Fibroblast of lung (primary cell): ENCODE measurements at regions not wholly inside any gene's neighbourhood (a gene's known extent, or its start where the extent isn't known, plus 50 kb on each side); places are given as distances from the start of the nearest gene placed in this dataset.
A peak's percentile ranks its signal among the peaks of the same experiment; 100 is the strongest.

Experiments
- DNase-seq, 2 donors: peaks; one replicate each; pipeline versions ENCODE4 v3.0.0 to v3.0.0-alpha.2; 2010; ENCODE audit warnings: low read depth in 2 of 2
- H2AFZ ChIP-seq: 2 replicates; pipeline ENCODE4 v1.5.1; 2012; ENCODE audit warnings: low read length, control low read depth, inconsistent platforms
- H3K27ac ChIP-seq: 2 replicates; pipeline ENCODE4 v1.5.1; 2011; ENCODE audit warnings: low read length, control low read depth; ENCODE audit not compliant: insufficient read depth
- H3K27me3 ChIP-seq: 2 replicates; pipeline ENCODE4 v1.5.1; 2011; ENCODE audit warnings: mild to moderate bottlenecking, low read length; ENCODE audit not compliant: control insufficient read depth, insufficient read depth
- H3K36me3 ChIP-seq: 2 replicates; pipeline ENCODE4 v1.5.1; 2011; ENCODE audit warnings: low read length; ENCODE audit not compliant: control insufficient read depth, insufficient read depth
- H3K4me1 ChIP-seq: 2 replicates; pipeline ENCODE4 v1.5.1; 2011; ENCODE audit warnings: low read length; ENCODE audit not compliant: control insufficient read depth, insufficient read depth; ENCODE audit errors: extremely low read depth
- H3K4me2 ChIP-seq: 2 replicates; pipeline ENCODE4 v1.5.1; 2011; ENCODE audit warnings: low read length, control low read depth; ENCODE audit not compliant: insufficient read depth; ENCODE audit errors: extremely low read depth
- H3K4me3 ChIP-seq, 4 experiments: fragments of 200-600 bp in 1 of 4; sonication (generic) in 1 of 4; replicated peaks in 1 of 4; 2 replicates each; pipeline ENCODE4 v1.5.1; 2011 to 2016; ENCODE audit warnings: low read length in 4 of 4, low read depth in 3 of 4, mild to moderate bottlenecking in 3 of 4, control low read depth in 2 of 4, inconsistent platforms in 1 of 4, mixed read lengths in 1 of 4; ENCODE audit not compliant: insufficient read depth in 1 of 4; ENCODE audit errors: control extremely low read depth in 1 of 4
- H3K79me2 ChIP-seq: 2 replicates; pipeline ENCODE4 v1.5.1; 2012; ENCODE audit warnings: mild to moderate bottlenecking, low read length, inconsistent platforms; ENCODE audit not compliant: control insufficient read depth, insufficient read depth
- H3K9ac ChIP-seq: 2 replicates; pipeline ENCODE4 v1.5.1; 2011; ENCODE audit warnings: mild to moderate bottlenecking, low read length, control low read depth; ENCODE audit not compliant: insufficient read depth
- H3K9me3 ChIP-seq: 2 replicates; pipeline ENCODE4 v1.5.1; 2012; ENCODE audit warnings: low read depth, low read length; ENCODE audit not compliant: control insufficient read depth, insufficient read depth
- H4K20me1 ChIP-seq: 2 replicates; pipeline ENCODE4 v1.5.1; 2011; ENCODE audit warnings: low read length; ENCODE audit not compliant: control insufficient read depth, insufficient read depth; ENCODE audit errors: extremely low read depth
- EZH2 ChIP-seq: IDR thresholded peaks from 2 replicates; pipeline ENCODE4 v1.5.1; 2012; ENCODE audit warnings: low read length, control low read depth, mild to moderate bottlenecking; ENCODE audit errors: missing control alignments
- TF ChIP-seq, protein P1 (sequence below), 2 donors: IDR thresholded peaks in 1 of 2; conservative IDR thresholded peaks in 1 of 2; 1 replicate in 1 of 2; 2 replicates in 1 of 2; pipeline ENCODE4 v1.5.1; 2011 to 2012; ENCODE audit warnings: low read length in 2 of 2, control low read depth in 1 of 2, inconsistent platforms in 1 of 2, low read depth in 1 of 2, mild to moderate bottlenecking in 1 of 2

DNA sequence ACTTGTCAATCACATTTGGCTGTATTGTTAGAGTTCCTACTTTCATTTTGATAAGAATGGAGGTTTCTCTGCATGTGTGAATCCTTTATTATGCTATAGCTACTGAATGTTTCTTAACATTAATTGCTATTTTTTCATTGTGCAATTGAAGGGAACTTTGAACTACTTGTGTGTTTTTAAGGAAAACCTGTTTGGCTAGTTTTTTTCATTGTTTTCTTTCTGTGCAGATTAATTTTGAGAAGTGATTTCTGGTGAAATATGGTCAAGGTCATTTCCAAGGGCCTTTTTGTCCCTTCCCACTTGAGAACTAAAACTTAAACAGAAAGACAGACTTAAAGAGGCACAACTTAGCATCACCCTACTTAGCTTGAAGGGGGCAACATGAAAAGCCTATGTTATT, 1309.2 kb upstream of the WWC1 start:
- Histone ChIP-seq H3K79me2 (no peaks in the 10 kb centered on the region), H3K4me1 (no peaks in the 10 kb centered on the region), H3K4me2 (no peak overlapping the region), H3K4me3 (peak overlapping the region in 1 of 4 experiments; percentile 6), H4K20me1 (no peaks in the 10 kb centered on the region), H3K27me3 (no peaks in the 10 kb centered on the region), H2AFZ (no peak overlapping the region), H3K9me3 (no peaks in the 10 kb centered on the region), H3K9ac (no peak overlapping the region), H3K36me3 (no peaks in the 10 kb centered on the region), H3K27ac (no peak overlapping the region)
- TF ChIP-seq, protein P1, sequence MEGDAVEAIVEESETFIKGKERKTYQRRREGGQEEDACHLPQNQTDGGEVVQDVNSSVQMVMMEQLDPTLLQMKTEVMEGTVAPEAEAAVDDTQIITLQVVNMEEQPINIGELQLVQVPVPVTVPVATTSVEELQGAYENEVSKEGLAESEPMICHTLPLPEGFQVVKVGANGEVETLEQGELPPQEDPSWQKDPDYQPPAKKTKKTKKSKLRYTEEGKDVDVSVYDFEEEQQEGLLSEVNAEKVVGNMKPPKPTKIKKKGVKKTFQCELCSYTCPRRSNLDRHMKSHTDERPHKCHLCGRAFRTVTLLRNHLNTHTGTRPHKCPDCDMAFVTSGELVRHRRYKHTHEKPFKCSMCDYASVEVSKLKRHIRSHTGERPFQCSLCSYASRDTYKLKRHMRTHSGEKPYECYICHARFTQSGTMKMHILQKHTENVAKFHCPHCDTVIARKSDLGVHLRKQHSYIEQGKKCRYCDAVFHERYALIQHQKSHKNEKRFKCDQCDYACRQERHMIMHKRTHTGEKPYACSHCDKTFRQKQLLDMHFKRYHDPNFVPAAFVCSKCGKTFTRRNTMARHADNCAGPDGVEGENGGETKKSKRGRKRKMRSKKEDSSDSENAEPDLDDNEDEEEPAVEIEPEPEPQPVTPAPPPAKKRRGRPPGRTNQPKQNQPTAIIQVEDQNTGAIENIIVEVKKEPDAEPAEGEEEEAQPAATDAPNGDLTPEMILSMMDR (conservative IDR thresholded peaks at IDR 0.05 in 1 of 2, IDR thresholded peaks at IDR 0.05 in 1 of 2; ENCODE audit: low read depth in 1 of 2, low read length in 2 of 2): no peak
- no peak for TF ChIP-seq EZH2
- DNase-seq: no peak

DNA sequence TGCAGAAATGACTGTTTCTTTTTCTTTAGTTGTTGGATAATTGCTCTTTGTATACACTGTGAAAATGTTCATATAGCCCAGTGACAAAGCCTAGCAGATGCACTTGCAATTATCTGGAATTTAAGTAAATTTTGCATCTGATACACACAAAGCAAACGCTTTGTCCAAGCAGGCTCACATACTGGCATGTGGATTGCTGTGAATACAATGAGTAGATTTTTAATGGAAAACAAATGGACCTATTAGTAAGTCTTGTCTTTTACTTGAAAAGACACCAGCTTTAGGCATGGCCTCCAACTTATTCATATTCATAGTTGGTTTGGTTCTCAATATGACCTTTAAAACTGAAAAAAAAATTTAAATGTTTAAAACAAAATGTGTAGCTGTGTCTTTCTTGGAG, 1299.8 kb upstream of the WWC1 start:
- Histone ChIP-seq H3K36me3 (no peaks in the 10 kb centered on the region), H3K4me2 (no peak overlapping the region), H3K79me2 (no peaks in the 10 kb centered on the region), H2AFZ (no peak overlapping the region), H4K20me1 (no peaks in the 10 kb centered on the region), H3K4me3 (no peak overlapping the region), H3K4me1 (no peaks in the 10 kb centered on the region), H3K27me3 (no peaks in the 10 kb centered on the region), H3K9ac (no peak overlapping the region), H3K27ac (no peak overlapping the region), H3K9me3 (no peaks in the 10 kb centered on the region)
- no peak for DNase-seq
- TF ChIP-seq EZH2: no peak
- TF ChIP-seq, protein P1 (conservative IDR thresholded peaks at IDR 0.05 in 1 of 2, IDR thresholded peaks at IDR 0.05 in 1 of 2; ENCODE audit: low read depth in 1 of 2, low read length in 2 of 2): no peak

DNA sequence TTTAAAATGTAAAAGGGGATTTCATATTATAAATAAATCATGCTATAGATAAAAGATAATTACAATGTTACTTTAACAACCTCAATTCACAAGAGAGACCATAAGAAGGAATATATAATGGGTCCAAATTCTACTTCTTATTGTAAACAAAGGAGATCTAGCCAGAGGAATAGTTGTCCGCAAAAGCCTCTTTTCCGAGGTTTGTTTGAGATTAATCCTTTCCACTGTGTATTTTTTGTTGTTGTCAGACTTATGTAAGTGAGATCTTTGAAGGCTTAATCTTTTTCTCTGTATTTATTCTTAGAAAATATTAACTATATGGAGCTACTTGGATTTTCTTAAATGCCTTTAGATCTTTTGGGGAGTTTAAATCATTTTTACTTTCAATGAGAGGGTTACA, 1299.3 kb upstream of the WWC1 start:
- H3K79me2 ChIP-seq: no peaks in the 10 kb centered on the region
- TF ChIP-seq, protein P1 (conservative IDR thresholded peaks at IDR 0.05 in 1 of 2, IDR thresholded peaks at IDR 0.05 in 1 of 2; ENCODE audit: low read depth in 1 of 2, low read length in 2 of 2): no peak
- TF ChIP-seq EZH2: no peak
- H3K4me1 ChIP-seq: no peaks in the 10 kb centered on the region
- no peak overlapping the region for H2AFZ ChIP-seq
- no peak for DNase-seq
- no peak overlapping the region for H3K27ac ChIP-seq
- H3K27me3 ChIP-seq: no peaks in the 10 kb centered on the region
- H4K20me1 ChIP-seq: no peaks in the 10 kb centered on the region
- no peaks in the 10 kb centered on the region for H3K9me3 ChIP-seq
- H3K9ac ChIP-seq: no peak overlapping the region
- H3K36me3 ChIP-seq: no peaks in the 10 kb centered on the region
- no peak overlapping the region for H3K4me3 ChIP-seq
- no peak overlapping the region for H3K4me2 ChIP-seq
